GM18868 (cell line): ENCODE measurements at regions not wholly inside any gene's neighbourhood (a gene's known extent, or its start where the extent isn't known, plus 50 kb on each side); places are given as distances from the start of the nearest gene placed in this dataset.

Experiments
- ATAC-seq: cut with Tn5 transposase; IDR thresholded peaks from one replicate; pipeline ENCODE4 v1.9.1; 2021; ENCODE audit warnings: mild to moderate bottlenecking, moderate library complexity; ENCODE audit not compliant: unreplicated experiment

DNA sequence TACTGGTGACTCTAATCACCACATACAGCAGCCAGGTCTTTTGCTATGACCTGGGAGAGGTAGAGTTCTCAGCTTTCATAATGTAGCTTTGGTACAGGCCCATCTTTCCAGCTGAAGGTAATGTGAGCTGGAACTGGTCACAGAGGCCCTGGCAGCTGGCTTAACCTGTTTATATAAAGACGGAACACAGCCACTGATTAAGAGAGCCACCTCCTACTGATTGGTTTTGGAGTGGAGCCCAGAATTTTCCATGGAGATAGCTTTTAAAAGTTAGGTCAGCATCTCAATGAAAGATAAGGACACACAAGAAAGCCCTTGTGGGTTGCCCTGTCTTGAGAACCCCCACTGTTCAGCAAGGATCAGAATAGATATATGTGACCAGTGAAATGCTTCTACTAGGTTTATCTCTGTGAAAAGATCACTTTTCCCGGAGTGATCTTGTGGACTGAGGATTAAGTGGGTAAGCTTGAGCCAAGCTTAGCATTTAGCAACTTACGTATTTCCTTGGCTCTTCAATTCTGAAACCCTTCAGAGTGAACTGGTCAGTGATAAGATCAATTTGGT lies 213.7 kb upstream of the CITED2 start:
- no peak for ATAC-seq

DNA sequence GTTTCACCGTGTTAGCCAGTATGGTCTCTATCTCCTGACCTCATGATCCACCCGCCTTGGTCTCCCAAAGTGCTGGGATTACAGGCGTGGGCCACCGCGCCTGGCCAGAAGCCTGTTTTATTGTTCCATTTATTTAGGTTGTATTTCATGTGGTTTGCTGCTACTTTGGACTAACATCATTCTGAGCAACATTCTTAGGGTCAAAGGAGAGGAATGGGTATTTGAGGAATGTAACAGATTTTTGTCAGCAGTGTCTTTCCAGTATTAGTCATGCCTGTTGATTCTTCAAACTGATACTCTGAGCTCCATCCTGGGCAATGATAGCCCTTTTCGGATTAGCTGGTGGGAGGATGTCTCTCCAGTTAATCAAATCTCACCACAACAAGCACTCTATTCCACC lies 213.0 kb upstream of the CITED2 start:
- no peak for ATAC-seq

DNA sequence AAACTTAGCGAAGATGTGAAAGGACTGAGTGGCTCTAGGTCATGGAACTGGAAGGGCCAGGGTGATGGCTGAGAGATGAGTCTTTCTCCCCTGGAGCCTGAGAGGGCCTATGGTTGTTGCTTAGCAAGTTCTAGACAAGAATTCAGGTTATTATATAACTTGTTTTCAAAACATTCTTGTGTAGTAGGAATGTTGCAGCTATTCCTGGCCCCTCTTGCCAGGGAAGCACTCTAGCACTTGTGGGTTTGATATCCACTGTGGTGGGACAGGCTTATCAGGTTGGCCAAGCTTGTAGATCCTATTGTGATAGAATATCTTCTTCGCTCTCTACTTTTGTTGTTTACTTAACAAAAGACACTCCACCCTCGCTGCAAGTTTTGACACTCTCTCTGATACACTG lies 211.8 kb upstream of the CITED2 start:
- no peak for ATAC-seq

DNA sequence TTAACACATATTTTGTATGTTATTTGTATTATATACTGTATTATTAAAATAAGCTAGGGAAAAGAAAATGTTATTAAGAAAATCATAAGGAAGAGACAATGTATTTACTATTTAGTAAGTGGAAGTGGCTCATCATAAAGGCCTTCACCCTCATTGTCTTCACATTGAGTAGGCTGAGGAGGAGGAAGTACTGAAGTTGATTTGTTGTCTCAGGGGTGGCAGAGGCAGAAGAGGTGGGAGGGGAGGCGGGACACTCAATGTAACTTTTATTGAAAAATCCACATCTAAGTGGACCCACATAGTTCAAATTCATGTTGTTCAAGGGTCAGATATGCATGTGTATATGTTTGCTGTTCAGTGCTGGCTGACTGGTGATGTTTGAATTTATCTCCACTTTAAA lies 210.2 kb upstream of the CITED2 start:
- ATAC-seq: no peak

DNA sequence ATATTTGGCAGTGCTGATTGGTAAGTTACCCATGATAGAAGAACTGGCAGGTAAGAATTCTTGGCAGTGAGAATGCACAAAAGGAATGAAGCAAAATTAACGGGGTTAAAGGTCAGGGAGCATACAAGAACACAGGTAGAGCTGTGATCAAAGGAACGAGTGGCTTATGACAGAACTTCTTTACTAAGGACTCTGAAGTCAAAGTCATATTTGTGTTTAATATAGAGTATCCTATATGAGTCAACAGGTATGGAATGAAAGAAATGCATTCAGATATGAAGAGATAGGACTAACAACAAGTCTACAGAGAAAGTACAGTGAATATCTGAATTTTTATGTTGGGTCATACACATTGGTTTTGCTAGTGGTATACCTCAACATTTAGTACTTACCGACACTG lies 209.0 kb upstream of the CITED2 start:
- no peak for ATAC-seq

DNA sequence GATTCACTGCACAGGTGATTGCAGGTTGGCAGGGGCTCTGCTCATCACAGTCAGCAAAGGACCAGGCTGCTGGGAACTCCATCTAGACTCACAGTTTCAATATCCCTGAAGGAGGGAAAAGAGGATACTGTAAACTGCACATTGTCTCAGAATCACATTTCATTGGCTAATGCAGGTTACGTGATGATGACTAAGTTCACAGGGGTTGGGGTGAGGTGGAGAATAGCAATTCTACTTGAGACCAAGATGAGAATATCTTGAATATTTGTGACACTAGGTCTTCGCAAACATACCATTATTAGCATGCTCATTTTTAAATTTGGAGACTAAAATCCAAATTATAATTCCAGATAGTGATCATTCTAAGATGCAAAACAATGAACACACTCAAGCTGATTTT lies 208.5 kb upstream of the CITED2 start:
- ATAC-seq: no peak

DNA sequence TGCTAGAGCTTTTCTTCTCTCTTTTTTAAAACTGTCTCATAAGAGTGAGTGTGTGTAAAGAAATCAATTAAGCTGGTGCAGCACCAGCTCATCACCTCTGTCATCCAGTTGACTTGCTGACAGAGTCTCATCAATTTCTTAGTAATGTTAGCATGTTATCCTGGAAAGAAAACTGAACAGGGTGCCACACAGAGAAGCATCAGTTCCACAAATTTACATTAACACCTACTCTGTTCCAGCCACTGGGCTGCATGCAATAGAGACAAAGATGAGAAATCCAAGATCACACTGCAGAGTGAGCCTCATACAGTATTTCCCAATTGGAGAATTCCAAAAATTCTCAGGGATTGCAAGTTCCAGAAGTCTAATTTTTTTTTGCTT lies 207.0 kb upstream of the CITED2 start:
- ATAC-seq: no peak

DNA sequence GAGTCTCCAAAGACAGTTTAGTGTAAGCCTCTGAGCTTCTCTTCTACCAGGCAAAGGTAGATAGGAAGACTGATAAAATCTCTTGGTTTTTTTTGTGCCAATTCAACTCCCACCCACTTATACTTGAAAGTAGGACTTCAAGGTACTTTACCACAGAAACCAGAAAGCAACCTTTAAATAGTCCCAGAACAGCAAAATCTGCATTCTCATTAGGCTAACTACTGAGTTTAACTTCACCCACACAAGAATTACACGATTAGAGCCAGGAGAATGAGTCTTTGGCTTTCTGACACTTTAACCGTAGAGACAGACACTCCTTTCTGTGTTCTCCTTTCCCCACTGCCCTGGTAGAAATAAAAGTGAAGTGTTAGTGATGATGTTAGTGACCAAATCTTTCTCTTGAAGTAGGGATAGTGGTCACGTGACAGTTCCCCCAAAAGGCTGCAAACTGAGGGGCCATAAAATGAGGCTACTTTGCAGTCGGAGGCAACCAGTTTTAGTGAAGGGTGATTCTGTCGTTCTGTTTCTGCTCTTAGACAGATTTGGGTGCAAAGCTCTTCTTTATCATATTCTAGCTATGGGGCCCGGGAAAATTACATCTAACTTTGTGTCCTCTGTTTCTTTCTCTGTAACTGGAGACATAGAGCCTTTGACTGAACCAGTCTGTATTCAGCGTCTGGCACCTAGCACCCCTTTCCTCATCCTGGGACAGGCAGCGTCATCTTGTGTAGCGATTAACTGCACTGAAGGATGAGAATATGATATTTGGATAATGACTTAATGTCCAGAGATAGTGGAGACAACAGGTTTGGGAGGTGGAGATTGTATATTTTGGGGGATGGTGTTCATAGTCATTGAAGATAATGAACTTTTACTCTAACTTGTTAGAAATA lies 206.4 kb upstream of the CITED2 start:
- peak; percentile 85 for ATAC-seq

DNA sequence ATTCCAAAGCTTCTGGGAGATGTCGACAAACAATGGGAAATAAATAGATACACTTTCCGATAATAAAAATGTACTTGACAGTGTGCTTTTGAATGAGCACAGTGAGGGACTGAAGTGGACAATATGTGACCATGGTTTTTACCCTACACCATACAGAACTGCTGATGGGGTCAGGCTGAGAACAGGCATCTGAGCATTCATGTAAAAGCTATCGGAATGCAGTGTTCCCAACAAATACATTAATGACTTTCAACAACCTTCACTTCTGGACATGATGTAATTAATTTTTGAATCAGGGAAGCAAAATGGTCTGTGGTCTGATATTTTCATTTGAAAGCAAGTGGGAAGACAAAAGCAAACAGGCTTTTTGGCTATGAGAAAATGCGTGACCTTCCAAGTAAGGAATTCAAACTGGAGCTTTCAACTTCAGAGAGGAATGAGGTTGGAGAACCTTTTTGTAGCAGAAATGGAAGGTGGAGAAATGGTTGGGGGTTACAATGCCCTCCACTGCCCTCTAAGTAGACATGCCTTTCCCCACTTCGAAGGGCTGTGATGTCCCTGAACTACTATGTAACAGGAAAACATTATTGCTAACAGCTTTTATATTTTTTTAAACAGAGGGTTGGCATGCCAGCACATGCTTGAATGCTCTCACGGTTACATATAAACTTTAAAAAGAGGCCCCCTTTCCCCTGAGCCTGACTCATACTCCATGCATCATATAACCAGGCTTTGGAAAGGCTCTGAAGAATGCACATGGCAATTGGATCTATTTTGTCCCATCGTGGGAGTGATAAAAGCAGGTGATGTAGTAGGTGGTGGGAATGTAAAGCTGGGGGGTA lies 203.5 kb upstream of the CITED2 start:
- ATAC-seq: no peak

DNA sequence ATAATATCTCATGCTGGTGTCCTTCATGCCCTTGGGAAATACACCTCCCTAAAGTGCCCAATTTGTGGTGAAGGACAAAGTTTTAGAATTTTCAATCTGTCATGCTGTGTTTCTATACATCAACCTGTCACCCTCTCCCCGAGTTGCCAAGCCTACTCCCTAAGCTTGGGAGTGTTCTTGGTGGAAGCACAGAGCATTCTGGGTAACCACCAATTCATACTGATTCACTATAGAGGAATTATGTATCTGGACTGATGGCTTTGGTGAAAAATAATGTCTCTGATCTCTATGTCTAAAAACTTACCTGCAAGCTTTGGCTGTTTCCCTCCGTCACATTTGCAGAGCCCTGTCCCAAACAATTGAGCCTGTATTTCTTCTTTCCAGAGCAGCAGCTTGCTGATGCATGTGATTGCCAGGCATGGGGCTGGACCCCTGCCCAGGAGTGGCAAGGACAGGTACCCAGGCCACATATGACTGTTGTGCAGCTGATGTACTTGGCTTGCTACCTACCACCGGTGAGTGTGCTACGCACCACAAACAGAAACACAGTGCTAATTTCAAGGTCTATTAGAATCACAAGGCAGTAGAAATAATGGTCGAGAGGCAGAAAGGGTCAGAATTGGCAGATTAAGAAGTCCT lies 202.8 kb upstream of the CITED2 start:
- no peak for ATAC-seq

DNA sequence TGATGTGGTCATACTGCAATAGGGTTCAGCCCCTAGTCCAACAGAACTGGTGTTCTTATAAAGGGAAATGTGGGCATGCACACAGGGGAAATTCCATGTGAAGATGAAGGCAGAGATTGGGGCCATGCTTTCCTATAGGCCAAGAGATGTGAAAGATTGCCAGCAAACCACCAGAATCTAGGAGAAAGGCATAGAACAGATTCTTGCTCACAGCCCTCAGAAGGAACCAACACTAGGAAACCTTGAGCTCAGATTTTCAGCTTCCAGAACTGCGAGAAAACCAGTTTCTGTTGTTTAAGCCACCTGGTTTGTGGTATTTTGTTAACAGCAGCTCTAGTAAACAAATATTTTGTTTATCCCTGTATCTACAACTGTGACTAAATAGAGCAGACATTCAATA lies 197.6 kb upstream of the CITED2 start:
- no peak for ATAC-seq

DNA sequence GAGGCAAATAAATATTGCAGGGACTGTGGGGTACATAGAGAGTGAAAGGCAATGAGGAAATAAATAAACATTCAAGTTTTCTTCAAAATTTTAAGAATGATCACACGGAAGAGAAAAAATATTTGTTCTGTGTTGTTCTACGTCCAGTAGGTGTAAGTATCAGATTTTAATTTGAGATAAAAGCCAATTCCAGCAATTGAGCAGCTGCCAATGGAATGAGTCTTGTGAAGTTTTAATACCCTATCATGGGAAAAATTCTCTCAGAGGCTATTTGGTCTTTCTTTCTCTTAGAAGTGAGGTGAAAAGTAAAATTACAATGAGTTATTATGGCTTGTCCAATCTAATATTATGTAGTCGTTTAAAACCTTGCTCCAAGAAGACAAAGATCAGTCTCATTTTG lies 195.7 kb upstream of the CITED2 start:
- ATAC-seq: no peak

DNA sequence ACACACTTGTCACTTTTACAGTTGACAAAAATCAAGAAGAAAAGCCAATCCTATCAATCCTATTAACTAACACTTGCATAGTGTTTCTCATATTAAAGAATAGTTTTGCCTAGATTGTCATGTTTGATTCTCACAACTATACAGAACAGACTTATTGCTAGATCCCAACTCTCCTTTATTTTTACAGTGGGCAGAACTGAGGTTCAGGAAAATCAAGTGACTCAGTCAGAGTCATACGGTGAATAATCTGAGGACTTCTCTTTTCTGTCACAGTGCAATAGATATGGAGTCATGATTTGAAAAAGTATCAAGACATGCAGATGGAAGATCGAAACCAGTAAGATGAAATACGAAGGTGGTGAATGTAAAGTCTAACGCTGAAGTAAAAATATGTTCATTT lies 195.1 kb upstream of the CITED2 start:
- ATAC-seq: no peak

DNA sequence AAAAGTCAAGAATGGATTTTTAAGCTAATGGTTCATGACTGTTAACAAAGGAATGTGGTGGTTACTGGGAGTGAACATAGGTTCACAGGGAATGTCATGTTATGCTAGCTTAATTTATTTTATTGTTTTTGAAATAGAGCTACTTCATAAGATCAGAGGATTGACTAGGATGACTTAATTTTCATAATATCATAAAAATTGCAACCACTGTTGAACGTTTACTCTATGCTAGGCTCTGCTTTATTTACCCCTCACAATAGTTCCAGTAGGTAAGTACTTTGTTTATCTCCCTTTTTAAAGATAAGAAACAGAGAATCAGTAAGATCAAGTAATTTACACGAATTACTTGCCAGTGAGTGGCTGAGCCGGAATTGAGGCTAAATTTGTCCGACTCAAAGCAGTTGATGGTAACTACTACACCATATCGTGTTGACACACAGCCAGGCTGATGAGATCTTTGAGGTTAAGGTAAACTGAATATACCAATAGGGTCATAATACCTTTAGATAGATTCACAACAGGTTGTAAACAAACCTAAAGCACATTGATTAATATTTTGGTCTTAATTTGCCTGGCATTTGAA lies 194.6 kb upstream of the CITED2 start:
- no peak for ATAC-seq

DNA sequence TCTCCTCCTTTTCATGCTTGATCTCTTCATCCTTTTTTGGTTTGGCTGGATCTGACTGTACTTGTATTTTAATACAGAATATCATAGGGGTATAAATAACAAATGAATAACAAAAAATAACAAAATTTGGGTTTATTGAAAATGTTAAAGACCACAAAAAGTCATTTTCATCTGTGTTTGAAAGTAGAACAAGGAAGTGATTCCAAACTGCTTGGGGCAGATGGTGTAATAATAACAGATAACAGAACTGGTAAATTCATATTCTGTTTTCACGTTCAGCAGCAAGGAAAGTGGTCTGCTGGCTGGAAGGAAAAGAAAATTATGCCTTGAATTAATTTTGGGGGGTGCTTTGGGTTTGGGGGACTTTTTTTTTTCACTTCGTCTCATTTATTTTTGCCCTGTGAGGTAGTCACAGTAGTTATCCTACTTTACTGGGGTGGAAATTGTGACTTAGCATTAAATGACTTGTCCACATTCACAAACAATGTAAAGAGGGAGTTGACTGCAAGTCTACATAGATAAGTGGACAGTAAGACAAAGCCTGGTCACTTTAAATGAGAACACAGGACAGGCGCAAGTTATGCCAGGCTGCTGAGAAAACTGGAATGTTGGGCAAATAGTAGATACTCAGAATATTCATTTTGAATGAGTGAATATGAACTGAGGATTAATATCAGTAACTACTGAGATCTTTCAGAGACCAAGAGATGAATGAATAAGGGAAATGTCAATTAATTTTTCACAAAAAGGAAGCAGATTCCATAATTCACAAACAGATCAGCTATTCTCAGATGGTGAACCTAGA lies 193.9 kb upstream of the CITED2 start:
- ATAC-seq: peak; percentile 71

DNA sequence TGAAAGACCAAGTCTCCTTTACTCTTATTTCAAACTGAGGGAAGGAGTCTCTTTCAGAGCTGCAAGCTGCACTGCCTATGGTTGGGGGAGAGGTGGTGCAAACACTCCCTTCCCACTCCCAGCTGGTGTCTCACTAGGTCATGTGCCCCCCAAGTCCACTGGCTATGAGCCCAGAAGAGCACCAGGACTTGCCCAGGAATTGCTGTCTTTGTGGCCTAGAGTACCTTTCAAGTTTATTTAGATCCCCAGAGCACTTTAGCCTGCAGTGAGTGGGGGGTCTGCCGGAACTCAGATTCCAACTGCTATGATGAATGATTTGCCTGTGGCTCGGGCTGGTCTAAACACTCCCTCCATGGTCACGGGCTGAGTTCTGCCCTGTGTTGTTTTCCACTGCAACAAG lies 192.6 kb upstream of the CITED2 start:
- no peak for ATAC-seq

DNA sequence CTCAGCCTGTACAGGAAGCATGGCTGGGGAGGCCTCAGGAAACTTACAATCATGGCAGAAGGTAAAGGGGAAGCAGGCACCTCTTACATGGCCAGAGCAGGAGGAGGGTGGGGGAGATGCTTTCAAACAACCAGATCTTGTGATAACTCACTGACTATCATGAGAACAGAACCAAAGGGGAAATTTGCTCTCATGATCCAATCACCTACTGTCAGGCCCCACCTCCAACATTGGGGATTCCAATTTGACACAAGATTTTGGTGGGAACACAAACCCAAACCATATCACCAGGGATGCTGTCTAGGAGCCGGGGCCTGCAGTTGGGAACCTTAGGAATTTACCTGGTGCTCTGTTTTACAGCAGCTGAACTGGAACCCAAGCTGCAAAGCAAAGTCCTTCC lies 191.1 kb upstream of the CITED2 start:
- ATAC-seq: no peak

DNA sequence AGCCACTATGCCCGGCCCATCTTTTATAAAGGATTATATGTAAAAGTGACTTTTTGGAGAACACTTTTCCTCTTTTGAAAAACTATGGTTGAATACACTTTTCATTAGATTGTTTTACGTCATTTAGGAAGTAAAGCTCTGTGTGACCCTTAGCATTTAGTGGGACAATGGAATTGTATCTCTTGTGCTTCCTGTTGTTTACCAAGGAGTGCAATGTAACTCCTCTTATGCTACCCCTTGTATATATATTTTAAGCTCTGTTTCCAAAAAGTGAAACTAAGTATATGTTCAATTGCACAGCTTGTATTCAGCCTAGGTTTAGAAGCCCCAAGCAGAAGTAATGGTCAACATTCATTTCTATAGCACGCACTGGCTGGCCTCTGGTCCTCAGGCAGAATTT lies 183.1 kb upstream of the CITED2 start:
- no peak for ATAC-seq

DNA sequence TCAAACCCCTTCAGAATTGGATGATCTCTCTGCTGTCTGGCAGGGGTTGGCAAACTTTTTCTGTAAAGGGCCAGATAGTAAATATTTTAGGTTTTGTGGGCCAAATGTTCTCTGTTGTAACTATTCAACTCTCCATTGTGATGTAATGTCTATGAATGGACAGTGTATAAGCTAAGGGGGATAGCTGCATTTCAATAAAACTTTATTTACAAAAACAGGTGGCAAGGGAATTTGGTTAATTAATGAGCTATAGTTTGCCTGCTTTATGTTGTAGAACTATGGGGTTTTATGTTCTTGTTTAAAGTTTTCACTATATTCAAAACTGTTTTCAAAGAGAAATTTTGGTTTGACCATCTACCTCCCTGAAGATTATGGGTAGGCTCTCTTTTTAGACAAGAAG lies 182.1 kb upstream of the CITED2 start:
- ATAC-seq: no peak

DNA sequence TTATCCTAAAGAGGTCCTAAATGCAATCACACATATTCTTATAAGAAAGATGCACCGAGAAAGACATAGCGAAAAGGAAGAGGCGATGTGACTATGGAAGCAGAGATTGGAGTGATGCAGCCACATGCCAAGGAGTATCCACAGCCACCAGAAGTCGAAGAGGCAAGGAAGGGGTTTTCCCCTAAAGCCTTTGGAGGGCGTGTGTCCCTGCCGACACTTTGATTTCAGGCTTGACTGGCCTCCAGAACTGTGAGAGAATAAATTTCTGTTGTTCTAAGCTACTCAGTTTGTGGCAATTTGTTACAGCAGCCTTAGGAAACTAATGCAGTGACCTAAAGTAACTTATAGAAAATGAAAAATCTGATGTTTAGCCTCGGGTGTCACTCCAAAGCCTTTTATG lies 179.5 kb upstream of the CITED2 start:
- ATAC-seq: no peak
